GM23338 (cell line): ENCODE measurements at regions not wholly inside any gene's neighbourhood (a gene's known extent, or its start where the extent isn't known, plus 50 kb on each side); places are given as distances from the start of the nearest gene placed in this dataset.

ENCODE experiments used
- EZH2 ChIP-seq: fragments of 200-600 bp; sonication (generic); IDR thresholded peaks from one replicate; pipeline ENCODE4 v1.8.0; 2017; ENCODE audit warnings: antibody characterized with exemption, mild to moderate bottlenecking, low read depth; ENCODE audit not compliant: unreplicated experiment
- EZH2phosphoT487 ChIP-seq: fragments of 200-600 bp; sonication (generic); IDR thresholded peaks from one replicate; pipeline ENCODE4 v1.8.1; 2018; ENCODE audit warnings: antibody characterized with exemption; ENCODE audit not compliant: unreplicated experiment
- JUNB ChIP-seq: IDR thresholded peaks from one replicate; pipeline ENCODE4 v1.6.1; 2016; ENCODE audit warnings: antibody characterized with exemption; ENCODE audit not compliant: unreplicated experiment
- TF ChIP-seq, protein P1 (sequence below), 2 experiments: fragments of 200-600 bp in 1 of 2; sonication (generic) in 1 of 2; conservative IDR thresholded peaks; 2 replicates each; pipeline versions ENCODE4 v1.5.1 to v1.6.1; 2016 to 2017; ENCODE audit warnings: antibody characterized with exemption in 2 of 2, low read depth in 2 of 2, mild to moderate bottlenecking in 2 of 2, moderate library complexity in 1 of 2

DNA sequence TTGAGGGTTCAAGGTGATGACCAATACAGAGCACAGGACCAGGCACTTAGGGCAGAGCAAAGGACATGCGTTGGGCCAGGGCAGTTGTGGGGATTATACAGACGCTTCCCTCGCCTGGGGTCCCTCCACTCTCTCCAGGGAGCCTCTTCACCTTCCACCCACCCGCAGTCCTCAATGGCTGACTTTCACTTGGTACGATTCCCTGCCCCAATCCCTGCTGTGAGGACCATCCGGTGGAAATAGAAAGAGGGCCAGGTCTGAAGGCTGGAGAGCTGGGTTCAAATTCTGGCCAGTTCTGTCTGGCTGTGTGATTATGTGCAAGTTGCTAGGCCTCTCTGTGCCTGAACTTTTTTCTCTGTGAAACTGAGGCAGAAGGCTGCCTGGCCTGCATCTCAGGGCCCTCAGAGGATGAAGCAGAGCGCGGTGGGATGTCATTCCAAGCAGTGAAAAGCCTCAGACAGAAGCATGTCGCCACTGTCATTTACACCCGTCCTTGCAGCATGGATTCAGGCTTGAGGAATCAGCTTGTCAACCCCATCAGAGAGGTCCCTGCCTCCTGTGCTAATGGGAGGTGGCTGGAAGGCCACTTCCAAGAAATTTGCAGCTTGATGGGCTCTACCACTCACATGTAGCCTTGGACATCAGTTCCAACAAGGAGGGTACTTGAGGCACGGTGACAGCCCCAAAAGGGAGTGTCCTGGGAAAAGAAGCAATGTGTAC, 206.6 kb upstream of the IER5L start:
- TF ChIP-seq, protein P1, sequence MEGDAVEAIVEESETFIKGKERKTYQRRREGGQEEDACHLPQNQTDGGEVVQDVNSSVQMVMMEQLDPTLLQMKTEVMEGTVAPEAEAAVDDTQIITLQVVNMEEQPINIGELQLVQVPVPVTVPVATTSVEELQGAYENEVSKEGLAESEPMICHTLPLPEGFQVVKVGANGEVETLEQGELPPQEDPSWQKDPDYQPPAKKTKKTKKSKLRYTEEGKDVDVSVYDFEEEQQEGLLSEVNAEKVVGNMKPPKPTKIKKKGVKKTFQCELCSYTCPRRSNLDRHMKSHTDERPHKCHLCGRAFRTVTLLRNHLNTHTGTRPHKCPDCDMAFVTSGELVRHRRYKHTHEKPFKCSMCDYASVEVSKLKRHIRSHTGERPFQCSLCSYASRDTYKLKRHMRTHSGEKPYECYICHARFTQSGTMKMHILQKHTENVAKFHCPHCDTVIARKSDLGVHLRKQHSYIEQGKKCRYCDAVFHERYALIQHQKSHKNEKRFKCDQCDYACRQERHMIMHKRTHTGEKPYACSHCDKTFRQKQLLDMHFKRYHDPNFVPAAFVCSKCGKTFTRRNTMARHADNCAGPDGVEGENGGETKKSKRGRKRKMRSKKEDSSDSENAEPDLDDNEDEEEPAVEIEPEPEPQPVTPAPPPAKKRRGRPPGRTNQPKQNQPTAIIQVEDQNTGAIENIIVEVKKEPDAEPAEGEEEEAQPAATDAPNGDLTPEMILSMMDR (conservative IDR thresholded peaks at IDR 0.05; ENCODE audit: low read depth in 2 of 2), result no peak
- TF ChIP-seq EZH2, result no peak
- no peak for TF ChIP-seq EZH2phosphoT487
- TF ChIP-seq JUNB, result no peak
